ENCODE measurements at regions not wholly inside any gene's neighbourhood (a gene's known extent, or its start where the extent isn't known, plus 50 kb on each side); places are given as distances from the start of the nearest gene placed in this dataset.

GRCh38 chr20:52590100-52590499, 382.1 kb upstream of the TSHZ2 start:
- Histone ChIP-seq H3K4me3 (no peak overlapping the region), H3K27ac (no peak overlapping the region), H3K4me1 (replicated peaks in 1 of 2) (peaks cover 12 to 19% of the 10 kb centered on the region in 2 donors)
- ATAC-seq (replicated peaks in 6 of 8) = no peak
- in situ Hi-C loops (cut with MboI; ENCODE audit: low pct_unique_long_range_greater_than_20kb in 2 of 9, low sequenced_read_pairs in 9 of 9, unreplicated experiment in 9 of 9) = no loop called here
- 0 to 100% (median 90%) methylated on average over 1 to 2 of the region's 2 CpGs; no CpG with 5 or more reads in 5 of the 10 experiments for WGBS, 10 experiments

DNA sequence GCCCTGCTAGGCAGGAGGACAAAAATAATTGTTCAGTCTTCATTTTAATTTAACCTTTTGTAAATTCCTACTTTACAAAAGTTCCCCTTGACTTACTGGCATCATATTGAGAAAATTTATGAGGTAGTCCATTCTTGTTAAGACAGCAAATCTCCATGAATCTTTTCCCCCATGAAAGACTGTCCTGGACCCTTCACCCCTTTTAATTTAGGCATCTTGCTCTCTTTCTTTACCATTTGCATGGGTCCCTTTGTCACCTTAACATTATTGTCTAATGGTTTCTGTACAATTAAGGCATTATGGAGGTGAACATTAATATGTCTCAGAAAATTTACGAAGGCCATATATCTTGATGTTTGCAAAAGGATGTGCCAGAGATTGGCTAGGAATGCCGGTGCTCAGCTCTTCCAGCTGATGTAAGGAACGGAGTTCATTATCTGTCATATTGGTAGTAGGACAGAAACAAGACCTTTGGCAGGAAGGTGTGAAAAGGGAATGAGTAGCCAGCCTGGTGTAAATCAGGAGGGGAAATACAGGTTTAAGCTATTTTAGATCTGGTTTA, 382.8 kb upstream of the TSHZ2 start:
- H3K27ac ChIP-seq = no peak overlapping the region
- no peak overlapping the region for H3K4me3 ChIP-seq
- in situ Hi-C loops (cut with MboI; ENCODE audit: low pct_unique_long_range_greater_than_20kb in 2 of 9, low sequenced_read_pairs in 9 of 9, unreplicated experiment in 9 of 9) = no loop called here
- WGBS, 10 experiments = 10 to 83% (median 41%) methylated on average over 1 to 3 of the region's 3 CpGs; no CpG with 5 or more reads in 2 of the 10 experiments
- peaks cover 12 to 19% of the 10 kb centered on the region in 2 donors for H3K4me1 ChIP-seq (replicated peaks in 1 of 2)
- peak in 5 of 8 experiments; percentile 28 to 84 (median 57) for ATAC-seq (replicated peaks in 6 of 8)

DNA sequence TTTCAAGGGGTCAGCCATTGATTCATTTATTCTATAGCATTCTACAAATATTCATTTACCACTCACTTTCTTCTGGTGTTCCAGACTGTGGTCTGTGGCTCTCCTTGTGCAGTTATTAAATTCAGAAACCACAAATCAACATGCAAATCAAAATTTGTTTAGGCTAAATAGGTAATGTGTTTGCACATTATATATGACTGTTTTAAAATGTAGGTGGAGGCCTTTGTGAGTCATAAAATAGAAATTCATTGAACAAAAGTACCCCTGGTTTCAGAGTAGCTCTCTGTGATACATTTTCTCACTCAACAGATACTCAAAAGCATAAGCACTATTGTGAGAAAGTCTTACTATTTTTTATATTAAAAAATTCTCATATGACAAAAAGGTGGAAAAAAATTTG, 385.5 kb upstream of the TSHZ2 start:
- Histone ChIP-seq H3K4me3 (no peak overlapping the region), H3K27ac (no peak overlapping the region), H3K4me1 (replicated peaks in 1 of 2) (peaks cover 12 to 19% of the 10 kb centered on the region in 2 donors)
- peak in 1 of 8 experiments; percentile 67 for ATAC-seq (replicated peaks in 6 of 8)
- in situ Hi-C loops (cut with MboI; ENCODE audit: low pct_unique_long_range_greater_than_20kb in 2 of 9, low sequenced_read_pairs in 9 of 9, unreplicated experiment in 9 of 9) = no loop called here

GRCh38 chr20:52585333-52585732, 386.8 kb upstream of the TSHZ2 start:
- Histone ChIP-seq H3K4me1 (replicated peaks in 1 of 2) (peaks cover 12 to 19% of the 10 kb centered on the region in 2 donors), H3K4me3 (no peak overlapping the region), H3K27ac (no peak overlapping the region)
- in situ Hi-C loops (cut with MboI; ENCODE audit: low pct_unique_long_range_greater_than_20kb in 2 of 9, low sequenced_read_pairs in 9 of 9, unreplicated experiment in 9 of 9) = no loop called here
- 80 to 100% (median 100%) methylated on average over 1 to 2 of the region's 2 CpGs; no CpG with 5 or more reads in 3 of the 10 experiments for WGBS, 10 experiments
- no peak for ATAC-seq (replicated peaks in 6 of 8)

DNA sequence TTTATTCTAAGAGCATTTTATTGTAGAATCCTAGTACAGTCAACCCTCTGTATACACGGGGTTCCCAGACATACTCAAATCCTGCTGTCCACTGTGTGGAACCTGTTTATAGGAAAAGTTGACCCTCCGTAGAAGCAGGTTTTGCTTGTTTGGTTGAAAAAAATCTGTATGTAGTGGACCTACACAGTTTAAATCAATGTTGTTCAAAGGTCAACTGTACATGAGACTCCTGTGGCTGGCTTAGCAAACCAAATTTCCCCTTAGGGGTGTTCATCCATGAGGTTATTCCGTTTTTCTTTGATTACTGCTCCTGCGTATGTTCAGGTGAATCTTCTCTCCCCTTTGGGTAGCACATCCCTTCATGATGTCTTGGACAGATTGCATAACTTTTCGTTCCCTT, 387.0 kb upstream of the ZFP64 start:
- H3K4me3 ChIP-seq = no peak overlapping the region
- in situ Hi-C loops (cut with MboI; ENCODE audit: low pct_unique_long_range_greater_than_20kb in 2 of 9, low sequenced_read_pairs in 9 of 9, unreplicated experiment in 9 of 9) = no loop called here
- 67 to 89% (median 82%) methylated on average over 1 to 5 of the region's 5 CpGs; no CpG with 5 or more reads in 1 of the 10 experiments for WGBS, 10 experiments

DNA sequence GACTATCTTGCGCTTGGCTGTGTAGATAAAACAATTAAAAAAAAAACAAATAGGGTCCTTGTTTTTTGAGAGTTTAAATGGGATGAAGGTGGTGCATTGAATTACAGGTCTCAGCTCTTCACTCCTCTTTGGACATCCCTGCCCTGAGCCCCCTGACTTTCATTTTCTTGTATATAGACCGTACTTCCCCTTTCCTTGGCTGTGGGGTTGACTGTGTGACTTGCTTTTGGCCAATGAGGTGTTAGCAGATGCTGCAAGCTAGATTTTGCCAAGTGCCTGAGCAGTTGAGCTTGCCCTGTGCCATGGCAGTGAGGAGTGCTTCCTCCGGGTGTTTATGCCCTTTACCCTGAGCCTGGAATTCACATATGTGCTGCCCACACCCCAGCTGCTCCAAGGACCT, 386.1 kb upstream of the ZFP64 start:
- Histone ChIP-seq H3K27ac (no peak overlapping the region), H3K4me1 (replicated peaks in 1 of 2) (no peaks in the 10 kb centered on the region), H3K4me3 (no peak overlapping the region)
- ATAC-seq (replicated peaks in 6 of 8) = no peak
- in situ Hi-C loops (cut with MboI; ENCODE audit: low pct_unique_long_range_greater_than_20kb in 2 of 9, low sequenced_read_pairs in 9 of 9, unreplicated experiment in 9 of 9) = no loop called here
- WGBS, 10 experiments = 56 to 100% (median 84%) methylated on average over 1 to 3 of the region's 3 CpGs; no CpG with 5 or more reads in 2 of the 10 experiments

More for the DNA sequence above, 387.0 kb upstream of the ZFP64 start:
- ATAC-seq (replicated peaks in 6 of 8) = no peak
- Histone ChIP-seq H3K4me1 (replicated peaks in 1 of 2) (no peaks in the 10 kb centered on the region), H3K27ac (no peak overlapping the region)

DNA sequence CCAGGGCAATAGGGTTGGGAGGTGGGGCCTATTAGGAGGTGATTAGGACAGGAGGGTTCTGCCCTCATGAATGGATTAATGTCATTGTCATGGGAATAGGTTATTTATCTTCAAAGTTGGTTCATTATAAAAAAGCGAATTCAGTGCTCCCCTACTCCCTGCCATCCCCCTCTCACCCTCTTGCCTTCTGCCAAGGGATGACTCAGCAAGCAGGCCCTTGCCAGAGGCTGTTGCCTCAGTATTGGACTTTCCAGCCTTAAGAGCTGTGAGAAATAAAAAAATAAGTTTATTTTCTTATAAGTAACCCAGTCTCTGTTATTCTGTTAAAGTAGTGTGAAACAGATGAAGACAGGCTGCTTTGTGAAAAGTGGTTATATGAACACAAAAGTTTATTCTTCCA, 381.1 kb upstream of the ZFP64 start:
- H3K4me3 ChIP-seq = no peak overlapping the region
- peaks cover 0 to 8% of the 10 kb centered on the region in 2 donors for H3K4me1 ChIP-seq (replicated peaks in 1 of 2)
- no peak for ATAC-seq (replicated peaks in 6 of 8)
- WGBS, 10 experiments = 20 to 83% (median 80%) methylated on average over 1 of the region's 1 CpG; no CpG with 5 or more reads in 5 of the 10 experiments
- H3K27ac ChIP-seq = no peak overlapping the region
- in situ Hi-C loops (cut with MboI; ENCODE audit: low pct_unique_long_range_greater_than_20kb in 2 of 9, low sequenced_read_pairs in 9 of 9, unreplicated experiment in 9 of 9) = no loop called here

DNA sequence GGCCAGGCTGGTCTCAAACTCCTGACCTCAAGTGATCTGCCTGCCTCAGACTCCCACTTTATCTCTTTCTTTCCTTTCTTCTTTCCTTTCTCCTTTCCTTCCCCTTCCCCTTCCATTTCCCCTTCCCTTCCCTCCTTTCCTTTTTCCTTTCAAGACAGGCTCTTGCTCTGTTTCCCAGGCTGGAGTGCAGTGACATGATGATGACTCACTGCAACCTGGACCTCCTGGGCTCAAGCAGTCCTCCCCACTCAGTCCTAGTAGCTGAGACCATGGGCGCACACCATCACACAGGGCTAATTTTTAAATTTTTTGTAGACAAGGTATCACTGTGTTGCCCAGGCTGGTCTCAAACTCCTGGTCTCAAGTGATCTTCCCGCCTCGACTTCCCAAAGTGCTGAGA, 377.6 kb upstream of the ZFP64 start:
- no peak for ATAC-seq (replicated peaks in 6 of 8)
- no peak overlapping the region for H3K27ac ChIP-seq
- 80 to 100% (median 100%) methylated on average over 1 to 3 of the region's 3 CpGs; no CpG with 5 or more reads in 2 of the 10 experiments for WGBS, 10 experiments
- in situ Hi-C loops (cut with MboI; ENCODE audit: low pct_unique_long_range_greater_than_20kb in 2 of 9, low sequenced_read_pairs in 9 of 9, unreplicated experiment in 9 of 9) = no loop called here
- peaks cover 0 to 8% of the 10 kb centered on the region in 2 donors for H3K4me1 ChIP-seq (replicated peaks in 1 of 2)
- H3K4me3 ChIP-seq = no peak overlapping the region

DNA sequence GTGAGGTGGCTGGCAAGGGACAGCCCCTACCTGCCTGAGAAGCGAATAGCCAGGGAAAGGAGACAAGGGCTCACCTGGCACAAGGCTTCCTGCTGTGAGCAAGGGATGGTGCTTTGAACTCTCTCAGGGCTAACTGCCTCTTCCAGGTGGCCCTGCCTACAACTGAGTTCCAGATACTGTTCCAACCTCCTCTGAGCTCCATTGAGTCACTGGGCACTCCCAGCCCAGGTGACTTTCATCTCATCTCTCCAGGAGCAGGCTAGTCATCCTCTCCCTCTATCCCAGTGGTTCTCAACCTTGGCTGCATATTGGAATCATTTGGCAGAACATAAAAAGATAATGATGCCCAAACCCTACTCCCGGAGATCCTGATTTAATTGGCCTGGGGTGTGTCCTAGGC, 374.0 kb upstream of the ZFP64 start:
- no peak overlapping the region for H3K27ac ChIP-seq
- no peaks in the 10 kb centered on the region for H3K4me1 ChIP-seq (replicated peaks in 1 of 2)
- ATAC-seq (replicated peaks in 6 of 8) = no peak
- WGBS, 10 experiments = 44 to 100% (median 94%) methylated on average over 1 to 2 of the region's 2 CpGs; no CpG with 5 or more reads in 3 of the 10 experiments
- in situ Hi-C loops (cut with MboI; ENCODE audit: low pct_unique_long_range_greater_than_20kb in 2 of 9, low sequenced_read_pairs in 9 of 9, unreplicated experiment in 9 of 9) = no loop called here
- no peak overlapping the region for H3K4me3 ChIP-seq

DNA sequence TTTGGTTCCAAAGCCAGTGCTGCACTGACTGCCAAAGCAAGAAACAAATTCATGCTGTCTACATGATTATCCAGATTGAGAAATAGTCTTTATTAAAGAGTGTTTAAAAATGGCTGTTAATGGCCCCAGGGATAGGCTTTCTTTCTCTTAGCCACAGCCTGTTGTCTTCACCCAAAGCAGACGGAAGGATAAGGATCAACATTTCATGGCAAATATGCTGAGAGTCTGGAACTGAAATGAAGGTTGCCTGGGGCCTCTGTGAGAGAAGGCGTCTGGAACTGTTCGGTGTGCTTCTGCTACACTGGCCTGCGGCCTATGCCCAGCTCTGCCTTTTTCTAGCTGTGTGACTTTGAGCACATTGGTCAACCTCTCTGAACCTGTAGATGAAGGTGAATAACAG, 373.0 kb upstream of the ZFP64 start:
- no peak for ATAC-seq (replicated peaks in 6 of 8)
- in situ Hi-C loops (cut with MboI; ENCODE audit: low pct_unique_long_range_greater_than_20kb in 2 of 9, low sequenced_read_pairs in 9 of 9, unreplicated experiment in 9 of 9) = no loop called here
- Histone ChIP-seq H3K4me1 (replicated peaks in 1 of 2) (no peaks in the 10 kb centered on the region), H3K27ac (no peak overlapping the region), H3K4me3 (no peak overlapping the region)
- WGBS, 10 experiments = 92 to 100% (median 100%) methylated on average over 1 to 2 of the region's 4 CpGs; no CpG with 5 or more reads in 6 of the 10 experiments

DNA sequence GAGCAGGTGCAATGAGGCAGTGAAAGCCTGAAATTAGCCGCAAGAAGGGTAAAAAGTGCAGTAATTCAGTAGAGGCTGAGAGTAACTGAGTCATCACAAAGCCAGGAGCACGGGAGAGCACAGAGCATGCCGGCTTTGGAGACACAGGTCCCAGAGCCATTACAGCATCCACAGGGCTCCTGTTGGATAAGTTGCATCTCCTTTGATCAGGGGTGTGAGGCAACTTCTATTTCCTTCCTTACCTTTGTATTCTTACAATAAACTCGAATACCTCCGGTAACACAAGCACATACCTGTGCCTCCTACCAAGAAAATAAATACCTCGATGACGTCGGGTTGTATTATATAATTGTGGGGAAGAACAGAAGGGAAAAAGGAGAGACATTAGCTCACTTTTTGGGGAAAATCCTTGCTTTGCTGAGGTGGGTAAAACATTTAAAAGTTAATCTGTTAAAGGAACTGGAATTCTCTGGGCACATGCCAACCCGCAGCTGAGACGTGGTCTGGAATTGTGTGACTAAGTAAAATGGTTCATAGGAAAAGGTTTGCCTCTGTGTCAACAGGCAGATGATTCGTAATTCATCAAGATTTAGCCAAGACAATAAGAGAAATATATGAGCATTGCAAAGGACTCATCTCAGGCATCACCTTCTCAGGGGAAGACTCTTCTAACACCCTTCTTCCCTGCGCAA, 360.7 kb upstream of the ZFP64 start:
- 10 to 83% (median 54%) methylated on average over 2 to 11 of the region's 12 CpGs; no CpG with 5 or more reads in 2 of the 10 experiments for WGBS, 10 experiments
- no peak overlapping the region for H3K27ac ChIP-seq
- no peak overlapping the region for H3K4me3 ChIP-seq
- no peaks in the 10 kb centered on the region for H3K4me1 ChIP-seq (replicated peaks in 1 of 2)
- ATAC-seq (replicated peaks in 6 of 8) = no peak
- in situ Hi-C loops (cut with MboI; ENCODE audit: low pct_unique_long_range_greater_than_20kb in 2 of 9, low sequenced_read_pairs in 9 of 9, unreplicated experiment in 9 of 9) = no loop called here

GRCh38 chr20:52542131-52542530, 350.6 kb upstream of the ZFP64 start:
- ATAC-seq (replicated peaks in 6 of 8) = no peak
- in situ Hi-C loops (cut with MboI; ENCODE audit: low pct_unique_long_range_greater_than_20kb in 2 of 9, low sequenced_read_pairs in 9 of 9, unreplicated experiment in 9 of 9) = no loop called here
- 10 to 100% (median 70%) methylated on average over 1 to 4 of the region's 4 CpGs for WGBS, 10 experiments

GRCh38 chr20:52540509-52540908, 348.9 kb upstream of the ZFP64 start:
- WGBS, 10 experiments = 43 to 83% (median 80%) methylated on average over 1 of the region's 1 CpG; no CpG with 5 or more reads in 6 of the 10 experiments
- in situ Hi-C loops (cut with MboI; ENCODE audit: low pct_unique_long_range_greater_than_20kb in 2 of 9, low sequenced_read_pairs in 9 of 9, unreplicated experiment in 9 of 9) = no loop called here
- Histone ChIP-seq H3K27ac (no peak overlapping the region), H3K4me3 (no peak overlapping the region), H3K4me1 (replicated peaks in 1 of 2) (no peaks in the 10 kb centered on the region)
- no peak for ATAC-seq (replicated peaks in 6 of 8)

More at GRCh38 chr20:52542131-52542530, 350.6 kb upstream of the ZFP64 start:
- Histone ChIP-seq H3K4me3 (no peak overlapping the region), H3K4me1 (replicated peaks in 1 of 2) (no peaks in the 10 kb centered on the region), H3K27ac (no peak overlapping the region)

DNA sequence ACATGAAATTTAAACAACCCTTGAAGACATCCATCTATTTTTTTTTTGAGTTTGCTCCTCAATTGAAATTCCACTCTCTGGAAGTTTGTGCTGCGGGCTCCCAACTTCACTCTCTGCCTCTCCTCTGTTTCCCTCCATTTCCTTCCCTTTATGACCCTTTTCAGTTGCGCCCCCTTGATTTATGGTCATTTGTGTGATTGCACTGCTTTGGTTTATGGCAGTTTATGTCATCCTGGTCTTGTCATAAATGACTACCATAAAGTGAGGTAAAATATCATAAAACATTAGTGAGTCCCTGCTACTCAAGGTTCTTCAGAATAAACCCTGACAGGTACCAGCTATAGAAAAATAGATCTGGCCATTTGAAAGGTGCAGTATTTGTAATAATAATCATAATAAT, 348.3 kb upstream of the ZFP64 start:
- 78 to 100% (median 84%) methylated on average over 2 of the region's 2 CpGs; no CpG with 5 or more reads in 3 of the 10 experiments for WGBS, 10 experiments
- Histone ChIP-seq H3K27ac (no peak overlapping the region), H3K4me3 (no peak overlapping the region), H3K4me1 (replicated peaks in 1 of 2) (no peaks in the 10 kb centered on the region)
- in situ Hi-C loops (cut with MboI; ENCODE audit: low pct_unique_long_range_greater_than_20kb in 2 of 9, low sequenced_read_pairs in 9 of 9, unreplicated experiment in 9 of 9) = no loop called here
- ATAC-seq (replicated peaks in 6 of 8) = no peak

Data from motor neuron (in vitro differentiated cells).